HFF-Myc (cell line): ENCODE measurements at regions not wholly inside any gene's neighbourhood (a gene's known extent, or its start where the extent isn't known, plus 50 kb on each side); places are given as distances from the start of the nearest gene placed in this dataset.

Experiments used
- DNase-seq: peaks from one replicate; pipeline ENCODE4 v3.0.0-alpha.2; 2011; ENCODE audit warnings: low read depth; ENCODE audit errors: extremely low read depth
- H3K4me3 ChIP-seq: replicated peaks from 2 replicates; pipeline ENCODE4 v1.5.1; 2011; ENCODE audit warnings: low read depth, mild to moderate bottlenecking, control low read depth, low read length
- TF ChIP-seq, protein P1 (sequence below): IDR thresholded peaks from 2 replicates; pipeline ENCODE4 v1.5.1; 2012; ENCODE audit warnings: mild to moderate bottlenecking, low read depth, low read length, control low read depth; ENCODE audit errors: missing control alignments

DNA sequence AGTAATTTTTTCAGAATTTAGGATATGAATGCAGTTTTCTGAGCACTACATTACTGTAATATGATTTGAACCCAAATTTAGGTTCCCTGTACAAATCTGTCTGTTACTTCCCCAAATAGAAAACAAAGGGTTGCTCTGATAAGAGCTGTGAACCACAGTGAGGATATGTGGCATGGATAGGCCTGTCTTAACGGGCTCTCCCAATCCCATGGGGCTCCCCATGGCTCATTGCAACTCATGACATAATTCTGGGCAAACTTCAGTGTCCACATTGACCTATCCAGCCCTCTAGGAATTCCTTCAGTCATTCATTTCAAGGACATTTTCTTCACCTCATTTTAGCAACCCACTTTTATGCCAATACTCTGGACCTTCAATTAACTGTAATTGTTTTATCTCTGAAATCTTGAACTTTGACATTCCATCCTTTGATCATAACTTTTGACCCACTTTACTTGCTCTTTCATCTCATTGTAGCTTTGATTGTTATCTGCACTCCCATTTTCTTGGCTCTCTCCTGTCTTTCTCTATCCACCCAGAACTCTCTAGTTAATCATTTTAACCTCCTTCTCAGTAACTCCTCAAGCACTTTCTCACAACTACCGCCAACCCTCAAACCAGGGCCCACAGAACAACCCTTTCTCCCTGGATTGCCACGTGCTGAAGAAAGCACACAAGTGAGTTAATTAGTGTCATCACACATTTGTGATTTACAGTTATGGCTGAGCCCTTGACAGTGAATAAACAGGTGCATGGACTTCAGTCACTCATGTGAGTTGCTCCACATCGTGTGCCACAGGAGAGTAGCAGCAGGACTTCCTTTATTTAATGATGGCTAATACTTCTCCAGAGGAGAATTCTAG lies 94.9 kb upstream of the AADACL2 start:
- no peak for DNase-seq
- no peak overlapping the region for H3K4me3 ChIP-seq
- TF ChIP-seq, protein P1, sequence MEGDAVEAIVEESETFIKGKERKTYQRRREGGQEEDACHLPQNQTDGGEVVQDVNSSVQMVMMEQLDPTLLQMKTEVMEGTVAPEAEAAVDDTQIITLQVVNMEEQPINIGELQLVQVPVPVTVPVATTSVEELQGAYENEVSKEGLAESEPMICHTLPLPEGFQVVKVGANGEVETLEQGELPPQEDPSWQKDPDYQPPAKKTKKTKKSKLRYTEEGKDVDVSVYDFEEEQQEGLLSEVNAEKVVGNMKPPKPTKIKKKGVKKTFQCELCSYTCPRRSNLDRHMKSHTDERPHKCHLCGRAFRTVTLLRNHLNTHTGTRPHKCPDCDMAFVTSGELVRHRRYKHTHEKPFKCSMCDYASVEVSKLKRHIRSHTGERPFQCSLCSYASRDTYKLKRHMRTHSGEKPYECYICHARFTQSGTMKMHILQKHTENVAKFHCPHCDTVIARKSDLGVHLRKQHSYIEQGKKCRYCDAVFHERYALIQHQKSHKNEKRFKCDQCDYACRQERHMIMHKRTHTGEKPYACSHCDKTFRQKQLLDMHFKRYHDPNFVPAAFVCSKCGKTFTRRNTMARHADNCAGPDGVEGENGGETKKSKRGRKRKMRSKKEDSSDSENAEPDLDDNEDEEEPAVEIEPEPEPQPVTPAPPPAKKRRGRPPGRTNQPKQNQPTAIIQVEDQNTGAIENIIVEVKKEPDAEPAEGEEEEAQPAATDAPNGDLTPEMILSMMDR, result no peak

DNA sequence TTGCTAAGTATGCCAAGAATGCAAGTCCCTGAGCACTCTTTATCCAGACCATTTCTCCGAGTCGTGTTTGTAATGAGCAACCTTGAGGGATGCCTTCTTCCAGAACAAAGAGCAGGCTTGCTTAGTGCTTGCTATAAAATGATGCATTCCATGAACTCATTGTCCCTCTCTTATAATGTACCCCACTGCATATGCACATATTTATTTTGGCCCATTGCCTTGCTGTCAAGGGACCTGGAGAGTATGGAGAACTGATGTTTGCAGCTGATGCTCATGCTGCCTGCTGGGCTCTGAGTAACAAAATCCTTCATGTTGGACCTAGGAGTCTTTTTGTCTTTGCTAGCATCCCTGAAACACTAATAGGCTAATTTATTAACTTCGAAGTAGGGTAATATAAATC lies 97.8 kb upstream of the AADACL2 start:
- no peak overlapping the region for H3K4me3 ChIP-seq
- TF ChIP-seq, protein P1, result no peak
- DNase-seq, result no peak

GRCh38 chr3:151631946-151632345 lies 101.8 kb upstream of the AADACL2 start:
- TF ChIP-seq, protein P1, result no peak
- no peak for DNase-seq
- H3K4me3 ChIP-seq, result no peak overlapping the region

- TF ChIP-seq, protein P1, result no peak
- DNase-seq, result peak; percentile 21
- H3K4me3 ChIP-seq, result no peak overlapping the region
Measured at GRCh38 chr3:151630938-151631441, 102.7 kb upstream of the AADACL2 start.

GRCh38 chr3:151630035-151630434 lies 103.7 kb upstream of the AADACL2 start:
- no peak for DNase-seq
- TF ChIP-seq, protein P1, result no peak
- H3K4me3 ChIP-seq, result no peak overlapping the region

DNA sequence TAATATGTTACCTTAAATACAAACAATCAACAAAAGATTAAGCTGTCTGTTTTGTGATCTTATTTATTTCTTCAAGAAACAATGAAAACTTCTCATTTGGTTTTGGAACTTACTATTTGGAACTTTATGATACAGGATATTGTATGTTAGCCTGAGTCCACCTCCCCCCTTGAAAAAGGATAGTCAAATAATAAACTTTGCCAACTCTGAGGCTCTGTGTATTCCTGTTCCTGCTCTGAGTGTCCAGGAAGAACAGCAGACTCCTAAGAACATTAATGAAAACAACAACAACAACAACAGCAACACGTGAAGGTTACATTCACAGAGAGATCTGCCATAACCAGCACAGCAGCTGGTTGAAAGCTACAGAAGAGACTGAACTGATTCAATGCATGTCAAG lies 108.1 kb upstream of the AADACL2 start:
- no peak overlapping the region for H3K4me3 ChIP-seq
- DNase-seq, result no peak
- TF ChIP-seq, protein P1, result no peak
